Spleen (tissue), 11 donors: ENCODE measurements at regions not wholly inside any gene's neighbourhood (a gene's known extent, or its start where the extent isn't known, plus 50 kb on each side); places are given as distances from the start of the nearest gene placed in this dataset.

ENCODE experiments used
- DNase-seq: peaks from one replicate; pipeline ENCODE4 v3.0.0-alpha.2; 2020
- H3K27ac ChIP-seq, 8 donors: fragments of 200-600 bp; sonication (generic) in 7 of 8; 1 replicate in 4 of 8; 2 replicates in 4 of 8; pipeline versions ENCODE4 v1.5.0 to v1.8.0; 2016 to 2021; ENCODE audit warnings: inconsistent platforms in 4 of 8, mild to moderate bottlenecking in 4 of 8, moderate library complexity in 1 of 8
- H3K27me3 ChIP-seq, 7 donors: fragments of 200-600 bp; sonication (generic) in 6 of 7; replicated peaks in 1 of 7; 1 replicate in 4 of 7; 2 replicates in 3 of 7; pipeline versions ENCODE4 v1.5.0 to v1.8.0; 2016 to 2021; ENCODE audit warnings: inconsistent platforms in 3 of 7, mild to moderate bottlenecking in 1 of 7
- H3K36me3 ChIP-seq, 6 donors: fragments of 200-600 bp; sonication (generic) in 5 of 6; 1 replicate in 4 of 6; 2 replicates in 2 of 6; pipeline versions ENCODE4 v1.5.0 to v1.8.0; 2016 to 2021; ENCODE audit warnings: inconsistent platforms in 2 of 6
- H3K4me1 ChIP-seq, 6 donors: fragments of 200-600 bp; sonication (generic) in 5 of 6; 1 replicate in 3 of 6; 2 replicates in 3 of 6; pipeline versions ENCODE4 v1.5.0 to v1.8.0; 2016 to 2021; ENCODE audit warnings: inconsistent platforms in 3 of 6
- H3K4me3 ChIP-seq, 8 donors: fragments of 200-600 bp; sonication (generic) in 7 of 8; 1 replicate in 4 of 8; 2 replicates in 4 of 8; pipeline versions ENCODE4 v1.5.0 to v1.8.0; 2016 to 2021; ENCODE audit warnings: inconsistent platforms in 4 of 8, mild to moderate bottlenecking in 4 of 8, moderate library complexity in 2 of 8
- H3K9me3 ChIP-seq, 8 donors: fragments of 200-600 bp; sonication (generic) in 7 of 8; 1 replicate in 4 of 8; 2 replicates in 4 of 8; pipeline versions ENCODE4 v1.5.0 to v1.8.0; 2016 to 2021; ENCODE audit warnings: inconsistent platforms in 4 of 8
- POLR2A ChIP-seq, 3 donors: fragments of 450-650 bp; IDR thresholded peaks; one replicate each; pipeline ENCODE4 v1.5.1; 2017; ENCODE audit warnings: antibody characterized with exemption in 3 of 3, mild to moderate bottlenecking in 1 of 3
- POLR2AphosphoS5 ChIP-seq, 3 donors: sonication (generic); formaldehyde crosslinking; IDR thresholded peaks; one replicate each; pipeline ENCODE4 v1.5.1; 2017; ENCODE audit warnings: antibody characterized with exemption in 3 of 3
- WGBS, 5 donors: extraction: QIAGEN DNeasy Blood & Tissue Kit in 3 of 5; methylation state at CpG; one replicate each; pipeline versions ENCODE4 v1.1.5 to v1.1.7; 2013 to 2018; 5-methylcytosine and 5-hydroxymethylcytosine counted together
- intact Hi-C: fragments of 100-400 bp; cut with DNase I; formaldehyde crosslinking; loops from one replicate; pipeline ENCODE4 v1.15.0; 2023; ENCODE audit warnings: low total_unique reads
- TF ChIP-seq, protein P1 (sequence below), 11 experiments: fragments of 200-600 bp in 7 of 11; fragments of 450-650 bp in 4 of 11; sonication (generic) in 4 of 11; IDR thresholded peaks in 8 of 11; conservative IDR thresholded peaks in 3 of 11; 1 replicate in 7 of 11; 2 replicates in 4 of 11; pipeline versions ENCODE4 v1.4.0 to v1.8.0; 2016 to 2021; ENCODE audit warnings: antibody characterized with exemption in 11 of 11, inconsistent platforms in 4 of 11, mild to moderate bottlenecking in 1 of 11
- donor health status: healthy with polysubstance abuse.
- donor health status: DM: no; HTN: no; CAD: no; lungs with moderate emphysema.
- donor health status: DM: no; HTN: no; CAD: no.
- donor health status: Bipolar disorder and iron deficiency.
- donor health status: healthy.
- donor health status: DM: no; HTN: no; CAD: no.
- donor health status: DM: yes; HTN: yes; CAD: no.

DNA sequence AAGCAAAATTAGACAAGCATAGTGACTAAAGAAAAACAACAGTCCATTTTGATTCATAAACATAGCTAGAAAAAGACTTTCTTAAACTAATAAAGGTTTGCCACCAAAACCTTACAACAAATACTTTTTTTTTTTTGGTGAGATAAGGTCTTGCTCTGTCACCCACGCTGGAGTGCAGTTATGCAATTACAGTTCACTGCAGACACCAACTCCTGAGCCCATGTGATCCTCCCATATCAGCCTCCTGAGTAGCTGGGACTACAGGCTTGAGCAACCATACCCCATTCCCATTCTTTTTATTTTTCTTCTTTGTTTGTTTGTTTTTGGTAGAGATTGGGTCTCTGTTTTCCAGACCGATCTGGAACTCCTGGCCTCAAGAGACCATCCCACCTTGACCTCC is 247.2 kb upstream of the ADGRL3 start:
- Histone ChIP-seq H3K9me3 (peaks cover 0 to 7% (median 1%) of the 10 kb centered on the region in 8 donors), H3K27me3 (no peaks in the 10 kb centered on the region), H3K4me1 (no peaks in the 10 kb centered on the region), H3K36me3 (no peaks in the 10 kb centered on the region), H3K27ac (no peak overlapping the region), H3K4me3 (no peak overlapping the region)
- intact Hi-C loops = no loop called here
- WGBS, 5 donors = 57 to 77% (median 66%) methylated on average over 2 of the region's 2 CpGs
- TF ChIP-seq POLR2A (IDR thresholded peaks at IDR 0.05) = no peak
- no peak for TF ChIP-seq POLR2AphosphoS5 (IDR thresholded peaks at IDR 0.05)
- TF ChIP-seq, protein P1, sequence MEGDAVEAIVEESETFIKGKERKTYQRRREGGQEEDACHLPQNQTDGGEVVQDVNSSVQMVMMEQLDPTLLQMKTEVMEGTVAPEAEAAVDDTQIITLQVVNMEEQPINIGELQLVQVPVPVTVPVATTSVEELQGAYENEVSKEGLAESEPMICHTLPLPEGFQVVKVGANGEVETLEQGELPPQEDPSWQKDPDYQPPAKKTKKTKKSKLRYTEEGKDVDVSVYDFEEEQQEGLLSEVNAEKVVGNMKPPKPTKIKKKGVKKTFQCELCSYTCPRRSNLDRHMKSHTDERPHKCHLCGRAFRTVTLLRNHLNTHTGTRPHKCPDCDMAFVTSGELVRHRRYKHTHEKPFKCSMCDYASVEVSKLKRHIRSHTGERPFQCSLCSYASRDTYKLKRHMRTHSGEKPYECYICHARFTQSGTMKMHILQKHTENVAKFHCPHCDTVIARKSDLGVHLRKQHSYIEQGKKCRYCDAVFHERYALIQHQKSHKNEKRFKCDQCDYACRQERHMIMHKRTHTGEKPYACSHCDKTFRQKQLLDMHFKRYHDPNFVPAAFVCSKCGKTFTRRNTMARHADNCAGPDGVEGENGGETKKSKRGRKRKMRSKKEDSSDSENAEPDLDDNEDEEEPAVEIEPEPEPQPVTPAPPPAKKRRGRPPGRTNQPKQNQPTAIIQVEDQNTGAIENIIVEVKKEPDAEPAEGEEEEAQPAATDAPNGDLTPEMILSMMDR (IDR thresholded peaks at IDR 0.05 in 8 of 11, conservative IDR thresholded peaks at IDR 0.05 in 3 of 11) = no peak
- DNase-seq = no peak

DNA sequence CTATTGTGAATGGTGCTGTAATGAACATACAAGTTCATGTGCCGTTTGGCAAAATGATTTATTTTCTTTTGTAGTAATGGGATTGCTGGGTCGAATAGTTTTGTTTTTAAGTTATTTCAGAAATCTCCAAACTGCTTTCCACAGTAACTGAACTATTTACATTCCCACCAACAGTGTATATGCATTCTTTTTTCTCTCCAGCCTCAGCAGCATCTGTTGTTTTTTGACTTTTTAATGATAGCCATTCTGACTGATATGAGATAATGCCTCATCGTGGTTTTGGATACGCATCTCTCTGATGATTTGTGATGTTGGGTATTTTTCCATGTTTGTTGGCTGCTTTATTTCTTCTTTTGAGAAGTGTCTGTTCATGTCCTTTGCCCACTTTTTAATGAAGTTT is 246.3 kb upstream of the ADGRL3 start:
- Histone ChIP-seq H3K27me3 (no peaks in the 10 kb centered on the region), H3K4me1 (no peaks in the 10 kb centered on the region), H3K36me3 (no peaks in the 10 kb centered on the region), H3K9me3 (peaks cover 0 to 4% (median 0%) of the 10 kb centered on the region in 8 donors), H3K27ac (no peak overlapping the region), H3K4me3 (no peak overlapping the region)
- DNase-seq = no peak
- TF ChIP-seq POLR2AphosphoS5 (IDR thresholded peaks at IDR 0.05) (no peak), POLR2A (IDR thresholded peaks at IDR 0.05) (no peak)
- TF ChIP-seq, protein P1 (IDR thresholded peaks at IDR 0.05 in 8 of 11, conservative IDR thresholded peaks at IDR 0.05 in 3 of 11) = no peak
- intact Hi-C loops = no loop called here
- WGBS, 5 donors = 75 to 86% (median 83%) methylated on average over 4 of the region's 4 CpGs

DNA sequence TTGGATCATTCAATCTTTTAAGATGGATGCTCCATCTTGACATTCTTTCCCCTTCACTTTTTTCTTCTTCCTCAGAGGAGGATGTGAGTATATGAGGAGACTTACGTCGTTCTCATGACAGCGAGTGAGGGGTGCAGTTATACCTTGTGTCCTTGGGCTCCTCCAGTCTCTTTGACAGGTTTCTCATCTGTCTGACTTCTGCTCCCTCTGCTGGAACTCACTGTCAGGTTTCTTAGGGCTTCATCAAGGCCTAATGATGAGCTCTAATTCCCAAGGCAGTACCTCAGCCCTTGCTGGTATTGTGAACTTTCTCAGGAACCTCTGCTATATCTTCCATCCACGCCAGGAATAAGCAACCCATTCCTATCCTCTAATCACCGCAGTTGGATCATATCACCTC is 237.8 kb upstream of the ADGRL3 start:
- TF ChIP-seq POLR2A (IDR thresholded peaks at IDR 0.05) (no peak), POLR2AphosphoS5 (IDR thresholded peaks at IDR 0.05) (no peak)
- TF ChIP-seq, protein P1 (IDR thresholded peaks at IDR 0.05 in 8 of 11, conservative IDR thresholded peaks at IDR 0.05 in 3 of 11) = no peak
- Histone ChIP-seq H3K9me3 (peaks cover 0 to 12% (median 0%) of the 10 kb centered on the region in 8 donors), H3K27me3 (no peaks in the 10 kb centered on the region), H3K4me3 (no peak overlapping the region), H3K36me3 (no peaks in the 10 kb centered on the region), H3K4me1 (no peaks in the 10 kb centered on the region), H3K27ac (no peak overlapping the region)
- no peak for DNase-seq
- 76 to 87% (median 85%) methylated on average over 5 of the region's 5 CpGs for WGBS, 5 donors
- intact Hi-C loops = no loop called here

DNA sequence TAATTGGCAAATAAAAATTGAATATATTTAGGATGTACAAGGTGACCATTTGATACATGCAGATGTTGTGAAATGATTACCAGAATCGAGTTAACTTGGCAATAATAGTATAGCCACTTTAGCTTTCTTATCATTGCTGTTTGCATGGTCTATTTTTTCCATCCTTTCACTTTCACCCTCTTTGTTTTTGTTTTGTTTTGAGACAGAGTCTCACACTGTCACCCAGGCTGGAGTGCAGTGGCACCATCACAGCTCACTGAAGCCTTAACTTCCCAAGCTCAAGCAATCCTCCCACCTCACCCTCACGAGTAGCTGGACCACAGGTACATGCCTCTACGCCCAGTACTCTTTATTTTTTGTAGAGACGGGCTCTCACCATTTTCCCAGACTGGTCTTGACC is 218.6 kb upstream of the ADGRL3 start:
- Histone ChIP-seq H3K36me3 (no peaks in the 10 kb centered on the region), H3K4me3 (no peak overlapping the region), H3K27ac (no peak overlapping the region), H3K27me3 (no peaks in the 10 kb centered on the region), H3K4me1 (no peaks in the 10 kb centered on the region), H3K9me3 (peaks cover 0 to 40% (median 30%) of the 10 kb centered on the region in 8 donors)
- TF ChIP-seq POLR2AphosphoS5 (IDR thresholded peaks at IDR 0.05) = no peak
- TF ChIP-seq, protein P1 (IDR thresholded peaks at IDR 0.05 in 8 of 11, conservative IDR thresholded peaks at IDR 0.05 in 3 of 11) = no peak
- WGBS, 5 donors = 62 to 72% (median 65%) methylated on average over 4 of the region's 4 CpGs
- no peak for DNase-seq
- intact Hi-C loops = no loop called here
